SK-N-DZ (cell line): ENCODE measurements at regions not wholly inside any gene's neighbourhood (a gene's known extent, or its start where the extent isn't known, plus 50 kb on each side); places are given as distances from the start of the nearest gene placed in this dataset.
"Not testable (repeated sequence)": the region's sequence is repeated elsewhere in the genome, so short reads cannot be mapped to it uniquely, and the experiment has no call there.

Experiments
- DNase-seq: peaks from one replicate; pipeline ENCODE4 v3.0.0-alpha.2; 2015; ENCODE audit warnings: low spot score

- no peak for DNase-seq
Observed at GRCh38 chr7:43044511-43044910, 67.9 kb upstream of the HECW1 start.

DNA sequence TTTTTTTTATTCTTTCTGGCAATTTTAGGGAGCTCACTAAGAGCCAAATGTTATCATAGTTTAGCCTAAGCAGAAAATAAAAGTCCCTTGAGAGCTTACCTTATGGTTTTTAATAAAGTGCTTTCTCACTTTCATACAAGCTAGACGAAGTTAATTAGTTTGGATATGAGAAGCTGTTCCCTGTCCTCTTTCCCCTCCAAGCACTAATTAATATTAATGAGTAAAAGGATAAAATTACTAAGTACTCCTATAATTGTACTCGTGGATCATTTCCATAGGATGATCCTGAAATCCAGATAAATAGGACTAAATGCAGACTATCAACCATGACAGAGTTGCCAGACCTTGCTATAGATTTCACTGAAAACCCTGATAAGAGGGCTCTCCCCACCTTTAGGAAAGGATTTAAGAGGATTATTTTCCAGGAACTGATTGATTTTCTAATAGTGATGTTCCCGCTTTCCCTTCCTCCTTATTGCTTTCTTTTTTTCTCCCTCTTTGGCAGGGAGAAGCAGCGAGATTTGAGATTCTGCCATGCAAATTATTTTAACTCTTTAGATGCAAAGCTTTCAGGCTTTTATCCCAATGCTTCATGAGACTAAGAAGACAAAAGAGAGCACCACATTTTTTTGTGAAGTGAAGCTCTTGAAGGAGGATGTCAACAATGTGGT is 58.3 kb upstream of the HECW1 start:
- DNase-seq, result no peak

GRCh38 chr7:43057141-43057540 is 55.3 kb upstream of the HECW1 start:
- DNase-seq, result no peak

DNA sequence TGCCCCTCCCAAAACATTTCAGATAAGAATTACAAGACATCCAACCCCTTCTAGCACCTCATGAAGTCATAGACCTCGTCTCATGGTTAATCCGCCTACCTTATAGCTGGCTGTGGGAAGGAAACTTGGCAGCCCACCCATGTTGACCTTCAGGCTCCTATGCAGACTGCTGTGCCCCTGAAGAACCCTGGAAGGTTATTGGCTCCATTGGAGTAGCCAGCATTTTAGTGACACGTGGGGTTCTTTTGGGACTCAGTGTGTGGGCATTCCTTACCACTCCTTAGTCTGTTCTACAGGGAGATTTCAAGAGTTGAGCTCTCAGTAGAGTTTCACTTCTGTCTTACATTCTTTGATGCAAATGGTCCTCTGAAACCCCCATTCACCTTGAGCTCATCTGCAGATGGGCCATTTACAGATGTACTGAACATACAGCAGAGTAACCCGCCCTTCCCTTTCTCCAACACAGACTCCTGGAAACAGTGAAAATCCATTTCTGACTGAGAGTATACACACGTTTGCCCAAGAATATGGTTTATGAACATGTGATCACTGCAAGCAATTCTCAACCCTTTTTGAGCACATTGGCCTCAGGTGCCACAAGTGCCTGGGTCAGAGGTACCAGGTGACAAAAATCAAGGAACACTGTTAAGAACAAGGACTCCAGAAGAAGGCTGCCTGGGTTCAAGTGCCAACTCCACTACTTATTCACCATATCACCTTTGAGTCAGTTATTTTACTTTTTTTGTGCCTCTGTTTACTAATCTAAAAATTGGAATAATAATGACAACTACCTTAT is 54.0 kb upstream of the HECW1 start:
- no peak for DNase-seq

DNA sequence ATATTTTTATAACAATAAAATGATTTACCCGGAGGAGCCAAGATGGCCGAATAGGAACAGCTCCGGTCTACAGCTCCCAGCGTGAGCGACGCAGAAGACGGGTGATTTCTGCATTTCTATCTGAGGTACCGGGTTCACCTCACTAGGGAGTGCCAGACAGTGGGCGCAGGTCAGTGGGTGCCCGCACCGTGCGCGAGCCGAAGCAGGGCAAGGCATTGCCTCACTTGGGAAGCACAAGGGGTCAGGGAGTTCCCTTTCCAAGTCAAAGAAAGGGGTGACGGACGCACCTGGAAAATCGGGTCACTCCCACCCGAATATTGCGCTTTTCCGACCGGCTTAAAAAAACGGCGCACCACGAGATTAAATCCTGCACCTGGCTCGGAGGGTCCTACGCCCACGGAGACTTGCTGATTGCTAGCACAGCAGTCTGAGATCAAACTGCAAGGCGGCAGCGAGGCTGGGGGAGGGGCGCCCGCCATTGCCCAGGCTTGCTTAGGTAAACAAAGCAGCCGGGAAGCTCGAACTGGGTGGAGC is 53.3 kb upstream of the HECW1 start:
- not testable (repeated sequence) for DNase-seq
